ENCODE measurements at regions not wholly inside any gene's neighbourhood (a gene's known extent, or its start where the extent isn't known, plus 50 kb on each side); places are given as distances from the start of the nearest gene placed in this dataset.

GRCh38 chr9:18274693-18275092, 199.3 kb upstream of the ADAMTSL1 start:
- H3K9ac ChIP-seq (ENCODE audit: low read depth, low read length): no peak overlapping the region
- no peak overlapping the region for H4K91ac ChIP-seq (ENCODE audit: insufficient read depth, low read depth, low read length)
- H3K27ac ChIP-seq (ENCODE audit: insufficient read depth, low read length): no peak overlapping the region
- H3K36me3 ChIP-seq (ENCODE audit: control insufficient read depth, insufficient read depth, low read length): no peaks in the 10 kb centered on the region
- dilution Hi-C loops (cut with HindIII; ENCODE audit: low sequenced_read_pairs, unreplicated experiment) (no loop called here), intact Hi-C loops (cut with micrococcal nuclease) (no loop called here), in situ Hi-C loops (cut with MboI; ENCODE audit: low sequenced_read_pairs) (loop anchor here (25.0 kb wide), 1 partner anchor 888 kb away; no protein-coding TSS in a partner anchor)
- no CpG with 5 or more reads among the region's 1 CpG for WGBS, 2 experiments (ENCODE audit: extremely low coverage in 2 of 2, insufficient read length in 1 of 2)
- H3K4me1 ChIP-seq (ENCODE audit: control insufficient read depth, insufficient read depth, low read length): no peaks in the 10 kb centered on the region
- no peaks in the 10 kb centered on the region for H3K9me1 ChIP-seq (ENCODE audit: insufficient read depth, low read length)
- no peaks in the 10 kb centered on the region for H4K20me1 ChIP-seq (ENCODE audit: insufficient read depth, low read length)
- no peak overlapping the region for H3K23ac ChIP-seq (ENCODE audit: low read depth, low read length)
- DNase-seq: no peak
- H3K4me3 ChIP-seq (ENCODE audit: insufficient read depth, low read depth, low read length): no peak overlapping the region
- no peak overlapping the region for H2AK5ac ChIP-seq (ENCODE audit: low read depth, low read length)
- no peak overlapping the region for H4K8ac ChIP-seq (ENCODE audit: low read depth in 2 of 2, low read length in 2 of 2)
- no peak overlapping the region for H3K14ac ChIP-seq (replicated peaks; ENCODE audit: low read depth, low read length)
- H2AK9ac ChIP-seq (replicated peaks; ENCODE audit: low read depth, low read length, poor library complexity): no peak overlapping the region
- H2BK5ac ChIP-seq (ENCODE audit: low read depth, low read length, poor library complexity, severe bottlenecking): no peak overlapping the region
- CTCF ChIA-PET: interaction anchor here (1.0 kb wide), 1 partner anchor 19 kb away, joined by 5 read pairs; no protein-coding TSS in a partner anchor
- BruUV-seq (replicated peaks): no TSS peak
- no peak overlapping the region for H2BK20ac ChIP-seq (ENCODE audit: low read depth, low read length)
- H4K5ac ChIP-seq (ENCODE audit: low read depth, low read length): no peak overlapping the region
- no peaks in the 10 kb centered on the region for H3K79me1 ChIP-seq (ENCODE audit: low read depth in 1 of 2, low read length in 2 of 2)
- no peak overlapping the region for H3K4me2 ChIP-seq (ENCODE audit: low read depth, low read length)
- no peak for ATAC-seq (ENCODE audit: low read depth)
- H3K9me3 ChIP-seq (ENCODE audit: control insufficient read depth, insufficient read depth, low read length): no peaks in the 10 kb centered on the region; the same call in 1 of the 2 replicates
- H3K18ac ChIP-seq (ENCODE audit: low read depth, low read length): no peak overlapping the region
- no peak overlapping the region for H2AFZ ChIP-seq (replicated peaks; ENCODE audit: low read length, poor library complexity)
- no peaks in the 10 kb centered on the region for H3K27me3 ChIP-seq (ENCODE audit: control insufficient read depth, insufficient read depth, low read length)
- H2BK120ac ChIP-seq (ENCODE audit: low read depth, low read length): no peak overlapping the region
- no peak overlapping the region for H3K56ac ChIP-seq (ENCODE audit: extremely low read depth, insufficient read depth, low read length)
- H2BK15ac ChIP-seq (ENCODE audit: low read depth, low read length): no peak overlapping the region
- TF ChIP-seq RCOR1 (IDR thresholded peaks at IDR 0.05; ENCODE audit: insufficient replicate concordance, low read length): no peak
- no peak for TF ChIP-seq FOS (IDR thresholded peaks at IDR 0.05; ENCODE audit: low read depth, low read length)
- no peak for TF ChIP-seq MAZ (IDR thresholded peaks at IDR 0.05; ENCODE audit: borderline replicate concordance, low read depth, low read length)
- no peak for TF ChIP-seq NFE2L2 (IDR thresholded peaks at IDR 0.05; ENCODE audit: low read depth, low read length)
- no peak for TF ChIP-seq USF2 (IDR thresholded peaks at IDR 0.05; ENCODE audit: low read depth, low read length)
- no peak for TF ChIP-seq ELK1 (IDR thresholded peaks at IDR 0.05; ENCODE audit: borderline replicate concordance, low read depth, low read length)
- no peak for TF ChIP-seq CTCF (conservative IDR thresholded peaks at IDR 0.05; ENCODE audit: low read depth, low read length)
- TF ChIP-seq SMC3 (IDR thresholded peaks at IDR 0.05; ENCODE audit: low read depth, low read length): no peak
- TF ChIP-seq POLR2A (IDR thresholded peaks at IDR 0.05; ENCODE audit: low read depth, low read length): no peak
- TF ChIP-seq CEBPB (IDR thresholded peaks at IDR 0.05; ENCODE audit: low read depth, low read length): no peak
- no peak for TF ChIP-seq MXI1 (IDR thresholded peaks at IDR 0.05; ENCODE audit: borderline replicate concordance, low read depth, low read length)
- no peak for TF ChIP-seq MAFK (IDR thresholded peaks at IDR 0.05; ENCODE audit: low read depth, low read length)
- TF ChIP-seq RFX5 (IDR thresholded peaks at IDR 0.05; ENCODE audit: low read depth, low read length): no peak
- no peak for TF ChIP-seq BHLHE40 (IDR thresholded peaks at IDR 0.05; ENCODE audit: low read depth, low read length)
- no peak for TF ChIP-seq CHD1 (IDR thresholded peaks at IDR 0.05; ENCODE audit: low read depth, low read length)
- TF ChIP-seq RAD21 (IDR thresholded peaks at IDR 0.05; ENCODE audit: low read length): no peak
- POLR2A ChIA-PET (ENCODE audit: unreplicated experiment): no interaction called here
- no peak overlapping the region for H3K4ac ChIP-seq (ENCODE audit: low read depth, low read length)
